Esophagus squamous epithelium (tissue), 5 donors: ENCODE measurements at regions not wholly inside any gene's neighbourhood (a gene's known extent, or its start where the extent isn't known, plus 50 kb on each side); places are given as distances from the start of the nearest gene placed in this dataset.

ENCODE experiments used
- DNase-seq: peaks from one replicate; lab custom pipeline; 2025; lab: John Stamatoyannopoulos, UW
- H3K27ac ChIP-seq, 4 donors: fragments of 200-600 bp; sonication (generic); one replicate each; pipeline ENCODE4 v1.5.1; 2016 to 2019; ENCODE audit warnings: mild to moderate bottlenecking in 1 of 4
- H3K27me3 ChIP-seq, 4 donors: fragments of 200-600 bp; sonication (generic); 1 replicate in 3 of 4; 2 replicates in 1 of 4; pipeline versions ENCODE4 v1.5.1 to v1.6.0; 2017 to 2021; ENCODE audit warnings: antibody characterized with exemption in 1 of 4
- H3K36me3 ChIP-seq, 3 donors: fragments of 200-600 bp; sonication (generic); one replicate each; pipeline ENCODE4 v1.5.1; 2016 to 2019
- H3K4me1 ChIP-seq, 3 donors: fragments of 200-600 bp; sonication (generic); one replicate each; pipeline ENCODE4 v1.5.1; 2017 to 2019
- H3K4me3 ChIP-seq, 4 donors: fragments of 200-600 bp; sonication (generic); 1 replicate in 3 of 4; 2 replicates in 1 of 4; pipeline ENCODE4 v1.5.1; 2016 to 2019; ENCODE audit warnings: mild to moderate bottlenecking in 2 of 4, moderate library complexity in 1 of 4
- H3K9me3 ChIP-seq, 3 donors: fragments of 200-600 bp; sonication (generic); one replicate each; pipeline ENCODE4 v1.5.1; 2016 to 2019
- POLR2A ChIP-seq, 4 donors: fragments of 450-650 bp; IDR thresholded peaks; one replicate each; pipeline ENCODE4 v1.6.1; 2017; ENCODE audit warnings: antibody characterized with exemption in 4 of 4, mild to moderate bottlenecking in 4 of 4, moderate library complexity in 3 of 4
- WGBS, 2 donors: methylation state at CpG; one replicate each; pipeline ENCODE4 v1.1.5; 2018; 5-methylcytosine and 5-hydroxymethylcytosine counted together
- intact Hi-C: fragments of 100-400 bp; cut with DNase I; formaldehyde crosslinking; loops from one replicate; pipeline ENCODE4 v1.15.0; 2022
- TF ChIP-seq, protein P1 (sequence below), 6 experiments: fragments of 450-650 bp in 4 of 6; fragments of 200-600 bp in 2 of 6; sonication (generic) in 2 of 6; IDR thresholded peaks; one replicate each; pipeline ENCODE4 v1.5.1; 2016 to 2019; ENCODE audit warnings: antibody characterized with exemption in 6 of 6, mild to moderate bottlenecking in 4 of 6, moderate library complexity in 4 of 6
- donor health status: DM: yes; HTN: yes; CAD: no.

DNA sequence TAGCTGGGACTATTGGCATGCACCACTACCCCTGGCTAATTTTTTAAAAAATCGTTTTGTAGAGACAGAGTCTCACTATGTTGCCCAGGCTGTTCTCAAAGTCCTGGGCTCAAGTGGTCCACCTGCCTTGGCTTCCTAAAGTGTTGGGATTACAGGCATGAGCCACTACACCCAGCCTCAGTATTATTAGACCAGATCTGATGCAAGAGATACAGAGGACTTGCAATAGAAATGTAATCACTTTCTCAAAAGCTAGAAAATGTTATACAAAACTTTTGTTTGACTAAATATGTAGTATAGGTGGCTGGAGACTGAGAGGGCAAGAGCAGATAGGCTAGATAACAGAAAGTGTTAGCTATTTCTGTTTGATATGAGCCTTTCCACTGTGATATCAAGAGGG lies 531.9 kb downstream of the SOX2 start:
- intact Hi-C loops = no loop called here
- no peak for TF ChIP-seq POLR2A (IDR thresholded peaks at IDR 0.05)
- TF ChIP-seq, protein P1, sequence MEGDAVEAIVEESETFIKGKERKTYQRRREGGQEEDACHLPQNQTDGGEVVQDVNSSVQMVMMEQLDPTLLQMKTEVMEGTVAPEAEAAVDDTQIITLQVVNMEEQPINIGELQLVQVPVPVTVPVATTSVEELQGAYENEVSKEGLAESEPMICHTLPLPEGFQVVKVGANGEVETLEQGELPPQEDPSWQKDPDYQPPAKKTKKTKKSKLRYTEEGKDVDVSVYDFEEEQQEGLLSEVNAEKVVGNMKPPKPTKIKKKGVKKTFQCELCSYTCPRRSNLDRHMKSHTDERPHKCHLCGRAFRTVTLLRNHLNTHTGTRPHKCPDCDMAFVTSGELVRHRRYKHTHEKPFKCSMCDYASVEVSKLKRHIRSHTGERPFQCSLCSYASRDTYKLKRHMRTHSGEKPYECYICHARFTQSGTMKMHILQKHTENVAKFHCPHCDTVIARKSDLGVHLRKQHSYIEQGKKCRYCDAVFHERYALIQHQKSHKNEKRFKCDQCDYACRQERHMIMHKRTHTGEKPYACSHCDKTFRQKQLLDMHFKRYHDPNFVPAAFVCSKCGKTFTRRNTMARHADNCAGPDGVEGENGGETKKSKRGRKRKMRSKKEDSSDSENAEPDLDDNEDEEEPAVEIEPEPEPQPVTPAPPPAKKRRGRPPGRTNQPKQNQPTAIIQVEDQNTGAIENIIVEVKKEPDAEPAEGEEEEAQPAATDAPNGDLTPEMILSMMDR (IDR thresholded peaks at IDR 0.05) = no peak
- Histone ChIP-seq H3K4me3 (no peak overlapping the region), H3K36me3 (no peaks in the 10 kb centered on the region), H3K9me3 (no peaks in the 10 kb centered on the region), H3K27me3 (no peaks in the 10 kb centered on the region), H3K4me1 (peaks cover 0 to 8% (median 0%) of the 10 kb centered on the region in 3 donors), H3K27ac (no peak overlapping the region)
- no peak for DNase-seq
- WGBS, 2 donors = 25 to 65% methylated on average over 1 of the region's 1 CpG

DNA sequence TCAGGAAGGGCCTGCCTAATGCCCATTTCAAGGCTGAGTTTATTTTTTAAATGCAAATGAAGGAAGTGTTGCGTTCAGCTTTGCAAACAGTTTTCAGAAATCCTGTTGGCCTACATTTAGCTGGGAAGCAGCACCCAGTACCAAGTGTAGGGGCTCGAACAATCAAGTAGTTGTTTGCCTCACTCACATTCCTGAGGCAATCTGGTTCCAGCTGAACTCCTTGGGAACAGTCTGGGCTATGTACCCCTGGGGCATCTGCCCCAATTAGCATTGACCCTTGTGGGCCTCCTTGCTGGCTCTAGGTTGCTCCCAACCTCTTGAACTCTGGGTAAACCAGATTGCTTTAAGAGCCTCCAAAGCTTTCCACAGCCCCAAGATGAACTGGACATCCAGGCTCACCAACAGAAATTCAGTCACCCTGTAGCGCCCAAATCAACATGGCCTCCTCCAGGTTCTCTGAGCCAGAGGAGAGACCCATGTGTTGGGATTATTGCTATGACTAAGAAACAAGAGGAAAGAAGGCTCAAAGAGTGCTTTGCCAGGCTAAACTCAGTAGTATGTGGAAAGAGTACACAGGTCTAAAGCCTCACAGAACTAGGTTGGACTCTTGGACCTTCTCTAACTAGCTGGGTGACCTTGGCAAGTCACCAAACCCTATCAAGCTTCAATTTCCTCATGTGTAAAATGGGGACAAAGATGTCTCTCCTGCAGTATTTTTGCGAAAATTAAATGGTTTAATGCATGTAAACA lies 532.7 kb downstream of the SOX2 start:
- H3K27ac ChIP-seq = no peak overlapping the region
- intact Hi-C loops = no loop called here
- no peak overlapping the region for H3K4me3 ChIP-seq
- H3K4me1 ChIP-seq = peaks cover 0 to 8% (median 0%) of the 10 kb centered on the region in 3 donors
- H3K9me3 ChIP-seq = no peaks in the 10 kb centered on the region
- TF ChIP-seq, protein P1 (IDR thresholded peaks at IDR 0.05) = no peak
- no peak for TF ChIP-seq POLR2A (IDR thresholded peaks at IDR 0.05)
- no peaks in the 10 kb centered on the region for H3K27me3 ChIP-seq
- no peaks in the 10 kb centered on the region for H3K36me3 ChIP-seq
- no peak for DNase-seq
- WGBS, 2 donors = 84 to 85% methylated on average over 4 of the region's 4 CpGs

DNA sequence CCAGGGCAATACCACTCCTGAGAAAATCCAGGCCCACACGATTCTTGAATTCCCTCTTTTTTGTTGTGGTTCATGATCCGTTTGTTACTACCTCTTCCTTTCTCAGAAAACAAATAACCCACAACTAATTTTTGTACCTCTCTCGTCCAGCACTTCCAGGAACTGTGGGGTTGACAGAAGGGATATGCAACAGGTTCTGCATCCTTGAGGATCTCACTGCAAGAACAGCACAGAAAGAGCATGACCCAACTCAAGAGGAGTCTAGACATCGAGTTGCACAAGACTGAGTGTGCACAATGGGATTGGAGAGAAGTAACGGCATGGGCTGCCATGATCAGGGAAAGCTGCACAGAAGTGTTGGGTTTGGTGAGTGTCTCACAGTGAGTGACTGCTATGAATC lies 533.3 kb downstream of the SOX2 start:
- intact Hi-C loops = no loop called here
- Histone ChIP-seq H3K4me3 (no peak overlapping the region), H3K27ac (no peak overlapping the region), H3K4me1 (peaks cover 0 to 8% (median 0%) of the 10 kb centered on the region in 3 donors), H3K27me3 (no peaks in the 10 kb centered on the region), H3K9me3 (no peaks in the 10 kb centered on the region), H3K36me3 (no peaks in the 10 kb centered on the region)
- DNase-seq = no peak
- WGBS, 2 donors = 70 to 82% methylated on average over 5 of the region's 5 CpGs
- TF ChIP-seq POLR2A (IDR thresholded peaks at IDR 0.05) = no peak
- TF ChIP-seq, protein P1 (IDR thresholded peaks at IDR 0.05) = no peak

DNA sequence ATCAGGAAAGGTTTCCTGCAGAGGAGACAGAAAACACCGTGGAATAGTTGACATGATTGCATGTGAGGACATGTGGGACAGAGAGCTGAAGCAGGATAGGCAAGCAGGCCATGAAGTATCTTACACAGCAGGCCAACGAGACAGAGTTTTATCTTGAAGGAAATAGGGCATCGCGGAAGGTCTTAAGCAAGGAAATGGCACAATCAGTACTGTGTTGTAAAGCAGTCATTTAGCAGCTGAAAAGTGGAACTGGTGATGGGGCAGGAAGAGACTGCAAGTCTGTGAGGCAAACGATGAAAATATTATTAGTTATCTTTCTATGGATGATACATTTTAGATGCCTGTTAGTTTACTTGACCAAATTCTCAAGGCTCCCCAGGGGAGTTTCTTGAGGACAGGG lies 535.1 kb downstream of the SOX2 start:
- DNase-seq = no peak
- intact Hi-C loops = no loop called here
- 56 to 73% methylated on average over 5 of the region's 5 CpGs for WGBS, 2 donors
- Histone ChIP-seq H3K27me3 (no peaks in the 10 kb centered on the region), H3K27ac (no peak overlapping the region), H3K36me3 (no peaks in the 10 kb centered on the region), H3K9me3 (no peaks in the 10 kb centered on the region), H3K4me3 (no peak overlapping the region), H3K4me1 (peaks cover 0 to 3% (median 0%) of the 10 kb centered on the region in 3 donors)
- TF ChIP-seq, protein P1 (IDR thresholded peaks at IDR 0.05) = no peak
- TF ChIP-seq POLR2A (IDR thresholded peaks at IDR 0.05) = no peak

DNA sequence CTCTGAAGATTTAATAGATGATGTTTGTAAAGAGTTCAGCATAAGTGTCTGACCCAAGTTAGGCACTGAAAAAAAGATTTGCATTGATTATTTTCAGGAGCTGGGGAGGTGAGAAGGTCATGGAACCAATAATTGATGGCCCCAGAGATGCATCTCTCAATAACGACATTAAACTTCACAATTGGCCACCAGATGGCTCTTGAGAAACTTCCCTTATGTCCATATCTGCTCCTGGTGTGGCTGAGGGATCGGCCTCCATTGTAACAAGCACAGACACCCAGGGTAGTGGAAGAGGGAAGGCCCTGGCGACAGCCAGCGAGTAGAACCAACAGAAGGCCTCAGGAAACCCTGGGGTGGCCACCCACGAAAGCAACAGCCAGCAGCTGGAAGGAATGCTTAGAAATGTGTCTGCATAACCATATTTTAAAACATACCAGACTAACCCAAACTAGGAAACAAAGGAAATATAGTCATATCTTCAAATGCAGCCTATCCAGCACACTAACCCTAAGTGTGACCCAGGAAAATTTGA lies 536.7 kb downstream of the SOX2 start:
- Histone ChIP-seq H3K27me3 (no peaks in the 10 kb centered on the region), H3K9me3 (no peaks in the 10 kb centered on the region), H3K27ac (no peak overlapping the region), H3K4me3 (no peak overlapping the region), H3K36me3 (no peaks in the 10 kb centered on the region), H3K4me1 (no peaks in the 10 kb centered on the region)
- no peak for TF ChIP-seq POLR2A (IDR thresholded peaks at IDR 0.05)
- TF ChIP-seq, protein P1 (IDR thresholded peaks at IDR 0.05) = no peak
- 65 to 76% methylated on average over 5 of the region's 5 CpGs for WGBS, 2 donors
- no peak for DNase-seq
- intact Hi-C loops = no loop called here
